Cardiac septum (tissue), 1 donor: ENCODE measurements at regions not wholly inside any gene's neighbourhood (a gene's known extent, or its start where the extent isn't known, plus 50 kb on each side); places are given as distances from the start of the nearest gene placed in this dataset.
"Not testable (repeated sequence)": the region's sequence is repeated elsewhere in the genome, so short reads cannot be mapped to it uniquely, and the experiment has no call there.

Experiments used
- DNase-seq: peaks from one replicate; pipeline ENCODE4 v3.0.0-alpha.2; 2020; ENCODE audit warnings: low spot score
- intact Hi-C: fragments of 100-400 bp; cut with DNase I; formaldehyde crosslinking; loops from one replicate; pipeline ENCODE4 v1.14.0; 2022
- donor health status: DM: no; HTN: no; CAD: no.

DNA sequence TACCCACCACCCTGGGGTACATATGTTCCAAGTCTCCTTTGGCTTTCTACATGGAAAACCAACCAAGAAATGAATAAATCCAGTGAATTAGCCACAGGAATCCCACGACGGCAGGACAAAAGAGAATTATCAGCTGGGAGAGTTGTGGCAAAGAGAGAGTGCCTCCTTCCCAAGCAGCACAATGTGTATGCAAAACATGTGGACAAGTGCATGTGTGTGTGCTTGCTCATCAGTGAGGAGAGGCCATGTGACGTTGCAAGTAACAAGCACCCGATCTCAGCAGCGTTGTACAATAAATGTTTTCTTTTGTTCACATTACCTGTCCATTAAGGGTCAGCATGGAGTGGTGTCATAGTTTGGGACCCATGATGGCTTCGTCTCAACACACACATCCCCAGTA is 50.0 kb upstream of the EMX2 start:
- intact Hi-C loops: loop anchor here (10.0 kb wide), 1 partner anchor 932 kb away; no protein-coding TSS in a partner anchor
- no peak for DNase-seq

DNA sequence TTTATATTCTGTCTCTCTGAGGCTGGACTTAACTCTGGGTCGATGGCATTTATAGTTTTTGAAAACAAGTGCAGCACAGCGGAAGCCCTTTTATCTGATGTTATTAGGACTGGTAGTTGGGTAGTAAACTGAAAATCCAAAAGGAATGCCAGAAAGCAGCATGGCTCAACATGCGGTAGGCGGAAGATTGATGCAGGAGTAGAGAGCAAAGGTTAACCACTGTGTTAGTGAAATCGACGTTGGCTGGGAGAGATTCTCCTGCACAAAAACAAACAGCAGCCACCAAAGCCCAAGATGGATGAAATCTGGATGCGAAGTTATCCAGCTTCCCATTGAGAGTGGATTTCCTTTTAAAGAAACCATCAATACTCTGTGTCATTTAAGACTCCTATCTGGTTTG is 54.5 kb upstream of the EMX2 start:
- no peak for DNase-seq
- intact Hi-C loops: no loop called here

DNA sequence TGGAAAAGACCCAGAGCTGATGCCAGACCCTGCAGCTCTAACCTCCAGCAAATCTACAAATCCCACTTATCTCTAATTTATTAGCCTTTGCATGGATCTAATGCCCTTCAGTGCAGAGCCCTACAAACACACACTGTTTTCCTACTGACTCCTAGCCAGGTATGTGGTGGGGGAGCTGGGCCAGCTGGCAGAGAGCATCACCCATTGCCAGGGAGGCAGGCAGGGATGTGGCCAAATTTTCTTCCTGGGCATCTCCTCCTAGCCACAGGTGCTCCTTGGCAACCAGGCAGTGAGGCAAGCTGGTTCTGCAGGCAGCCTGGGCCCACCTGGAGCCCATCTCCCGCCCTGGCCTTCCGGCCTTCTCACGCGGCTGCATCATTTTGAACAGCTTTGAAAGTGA is 55.9 kb upstream of the EMX2 start:
- no peak for DNase-seq
- intact Hi-C loops: no loop called here

DNA sequence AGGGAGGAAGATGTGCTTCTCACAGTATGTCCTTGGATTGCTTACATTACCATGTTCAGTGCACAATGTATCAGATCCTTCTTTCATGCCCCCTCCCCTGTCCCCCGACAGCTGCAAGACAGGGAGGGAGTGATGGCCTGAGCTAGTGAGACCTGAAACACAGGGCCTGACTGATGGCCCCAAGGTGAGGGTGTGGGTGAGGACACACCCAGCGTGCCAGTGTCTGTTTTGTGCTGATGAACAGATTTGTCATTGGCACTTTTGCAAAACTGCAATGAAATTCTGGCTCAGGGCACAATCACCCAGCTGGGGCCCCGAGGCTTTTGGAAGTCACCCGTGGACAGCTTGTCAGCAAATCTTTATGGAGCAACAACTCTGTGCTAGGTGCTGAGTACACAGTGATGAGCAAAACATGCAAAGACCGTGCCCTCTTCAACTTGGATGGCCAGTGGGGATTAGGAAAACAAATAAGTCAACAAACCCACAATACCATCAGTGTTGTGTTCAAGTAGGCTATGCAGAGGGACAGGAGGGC is 59.4 kb upstream of the EMX2 start:
- DNase-seq: no peak
- intact Hi-C loops: no loop called here

DNA sequence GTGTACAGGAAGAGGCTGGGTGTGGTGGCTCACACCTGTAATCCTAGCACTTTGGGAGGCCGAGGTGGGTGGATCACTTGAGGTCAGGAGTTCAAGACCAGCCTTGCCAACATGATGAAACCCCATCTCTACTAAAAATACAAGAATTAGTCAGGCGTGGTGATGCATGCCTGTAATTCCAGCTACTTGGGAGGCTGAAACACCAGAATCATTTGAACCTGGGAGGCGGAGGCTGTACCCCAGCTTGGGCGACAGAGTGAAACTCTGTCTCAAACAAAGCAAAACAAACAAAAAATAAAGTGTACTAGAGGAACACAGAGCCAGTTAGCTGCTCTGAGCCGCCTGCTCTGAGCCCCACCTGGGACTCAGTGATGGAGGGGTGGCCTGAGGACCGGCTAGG is 61.5 kb upstream of the EMX2 start:
- DNase-seq, intact Hi-C loops: not testable (repeated sequence)

DNA sequence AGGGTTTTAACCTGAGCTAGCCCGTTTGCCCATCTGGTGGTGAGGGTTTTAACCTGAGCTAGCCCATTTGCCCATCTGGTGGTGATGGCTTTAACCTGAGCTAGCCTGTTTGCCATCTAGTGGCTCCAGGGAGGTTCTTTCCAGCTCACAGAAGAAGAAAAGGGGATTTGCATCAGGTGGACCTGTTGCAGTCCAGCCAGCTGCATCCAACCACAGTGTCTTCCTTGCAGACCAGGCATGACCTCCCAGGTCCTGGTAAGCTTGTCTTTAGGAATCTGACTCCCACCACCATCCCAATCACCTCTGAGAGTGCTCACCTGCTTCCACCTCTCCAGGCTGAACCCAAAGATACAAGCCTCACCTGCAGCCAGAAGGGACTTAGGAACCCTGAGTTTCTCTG is 62.4 kb upstream of the EMX2 start:
- DNase-seq: no peak
- intact Hi-C loops: no loop called here

DNA sequence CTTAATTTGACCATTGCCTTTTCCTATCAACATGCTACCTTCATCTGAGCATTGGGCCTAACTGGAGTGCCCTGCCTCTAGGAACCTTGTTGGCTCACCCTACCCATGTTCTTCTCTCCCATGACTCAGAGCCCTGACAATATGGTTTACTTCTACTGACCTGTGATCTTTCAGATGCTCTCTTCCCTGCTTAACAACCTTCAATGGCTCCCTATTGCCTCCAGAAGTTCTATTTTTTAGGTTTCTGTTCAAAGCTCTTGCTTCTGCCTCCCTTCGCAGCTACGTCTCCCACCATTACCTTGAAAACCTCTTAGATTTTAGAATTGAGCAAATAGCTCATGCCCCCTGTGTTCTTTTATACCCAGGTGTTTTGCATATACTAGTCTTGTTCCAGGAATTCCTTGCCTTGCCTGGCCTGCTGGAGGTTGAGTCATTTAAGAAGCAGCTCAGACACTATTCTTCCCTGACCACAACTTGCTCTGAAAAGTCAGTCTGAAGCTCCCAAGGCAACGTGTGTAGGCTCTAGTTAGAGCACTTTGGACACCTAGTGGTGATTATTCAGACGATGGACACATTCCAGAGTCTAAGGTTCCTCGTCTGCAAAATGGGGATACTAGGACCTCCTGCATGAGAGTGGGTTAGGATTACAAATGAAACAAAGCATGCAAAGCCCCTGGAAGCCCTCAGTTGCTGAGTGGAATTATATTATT is 64.4 kb upstream of the EMX2 start:
- intact Hi-C loops: no loop called here

DNA sequence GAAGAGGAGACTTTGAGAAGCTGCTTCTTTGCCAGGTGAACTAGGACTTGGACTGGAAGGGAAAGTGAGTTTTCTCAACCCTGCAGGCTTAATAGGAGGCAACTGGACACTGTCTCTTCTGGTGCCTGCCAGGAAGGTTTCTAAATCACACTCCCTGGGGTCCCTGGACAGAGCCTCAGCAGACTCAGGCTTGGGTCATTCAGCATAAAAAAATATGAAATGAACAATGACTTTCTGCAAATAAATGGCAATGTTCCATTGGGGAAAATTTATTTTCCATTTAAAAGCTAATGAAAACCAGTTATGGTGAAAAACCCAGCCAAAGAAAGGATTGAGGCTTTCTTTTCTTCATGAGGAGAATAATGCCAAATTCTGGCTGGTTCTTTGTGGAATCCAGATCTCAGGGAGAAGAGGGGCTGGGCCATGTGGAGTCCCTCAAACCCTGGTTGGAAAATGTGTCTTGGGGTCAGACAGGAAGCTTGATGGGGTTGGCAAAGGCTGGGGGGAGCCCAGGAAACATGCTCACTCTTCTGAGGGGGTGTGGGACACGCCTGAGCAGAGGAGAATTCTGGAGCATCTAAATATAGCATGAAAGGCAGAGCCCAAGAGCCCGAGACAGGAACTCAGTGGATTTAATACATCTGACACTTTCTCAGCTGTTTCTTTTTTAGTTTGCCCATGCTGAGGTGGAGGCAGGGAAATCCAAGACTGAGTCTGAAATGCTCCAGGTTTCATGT is 65.2 kb upstream of the EMX2 start:
- intact Hi-C loops: no loop called here
- DNase-seq: no peak

More for the DNA sequence above, 64.4 kb upstream of the EMX2 start:
- no peak for DNase-seq

DNA sequence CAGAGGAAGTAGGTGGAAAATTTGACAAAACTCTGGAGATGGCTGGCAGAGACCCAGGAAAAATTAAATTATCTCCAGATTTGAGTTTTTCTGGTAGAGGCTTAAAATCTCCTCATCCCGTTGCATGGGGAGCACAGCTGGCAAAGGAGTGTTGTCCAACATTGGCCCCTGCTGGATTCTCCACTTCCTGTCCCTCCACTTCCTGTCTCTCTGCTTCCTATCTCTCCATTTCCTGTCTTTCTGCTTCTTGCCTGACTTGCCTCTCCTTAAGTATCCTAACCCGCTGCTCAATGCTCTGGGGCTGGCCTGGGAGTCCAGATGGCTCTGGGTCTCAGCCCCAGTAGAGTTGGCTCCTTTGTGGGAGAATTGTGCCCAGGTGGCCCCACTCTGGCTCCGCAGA is 65.8 kb upstream of the EMX2 start:
- DNase-seq: peak; percentile 33
- intact Hi-C loops: no loop called here

DNA sequence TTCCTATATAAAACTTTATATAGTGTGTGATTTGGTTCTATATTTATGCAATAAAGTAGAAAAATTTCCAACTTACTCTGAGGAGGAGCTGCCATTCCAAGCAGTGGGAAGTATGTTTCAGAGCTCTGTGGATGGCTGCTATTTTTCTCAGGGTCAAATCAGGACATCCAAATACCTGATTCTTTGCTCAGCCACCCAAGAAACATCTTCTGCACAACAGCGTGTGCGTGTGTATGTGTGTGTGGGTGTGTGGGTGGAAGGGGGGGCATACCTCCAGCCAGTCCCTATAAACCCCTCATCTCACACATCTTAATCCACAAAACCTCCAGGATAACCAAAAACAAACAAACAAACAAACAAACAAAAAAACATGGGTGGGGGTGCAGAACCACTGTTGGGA is 66.3 kb upstream of the EMX2 start:
- intact Hi-C loops: no loop called here
- peak; percentile 12 for DNase-seq

DNA sequence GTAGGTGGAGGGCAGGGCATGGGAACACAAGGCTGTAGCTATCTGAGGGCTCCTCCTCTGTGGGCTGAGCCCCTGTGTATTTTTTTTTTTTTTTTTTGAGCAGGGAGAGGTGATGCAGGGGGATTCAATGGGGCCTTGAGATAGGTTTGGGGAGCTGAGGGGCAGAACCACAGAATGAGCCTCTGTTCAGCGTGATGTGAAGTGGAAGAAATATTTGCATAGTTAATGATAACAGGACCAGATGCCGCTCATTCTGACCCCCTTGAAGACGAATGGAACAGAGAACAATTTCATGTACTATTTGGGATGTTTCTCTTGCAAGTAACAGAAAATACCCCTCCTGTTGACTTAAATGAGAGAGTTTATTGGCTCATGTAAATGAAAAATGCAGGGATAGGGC is 69.7 kb upstream of the EMX2 start:
- DNase-seq: no peak

DNA sequence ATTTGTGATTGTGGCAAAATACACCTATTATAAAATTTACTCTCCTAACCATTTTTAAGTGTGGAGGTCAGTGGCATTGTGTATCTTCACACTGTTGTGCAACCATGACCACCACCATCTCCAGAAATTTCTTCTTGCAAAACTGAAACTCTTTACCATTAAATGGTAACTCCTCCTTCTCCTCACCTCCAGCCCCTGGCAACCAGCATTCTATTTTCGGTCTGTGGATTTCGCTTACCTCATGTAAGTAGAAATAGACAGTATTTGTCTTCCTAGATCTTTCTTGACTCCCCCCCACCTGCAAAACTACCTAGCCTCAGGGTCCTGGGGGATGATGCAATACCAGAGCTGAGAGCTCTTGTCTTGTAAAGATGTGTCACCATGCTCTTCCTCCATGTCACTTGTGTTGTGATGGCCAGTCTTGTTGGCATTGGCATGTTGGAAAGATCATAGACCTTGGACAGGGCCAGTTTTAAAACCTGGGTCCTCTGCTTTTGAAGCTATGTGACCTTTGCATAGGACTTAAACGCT is 71.1 kb upstream of the EMX2 start:
- no peak for DNase-seq
- intact Hi-C loops: no loop called here

More for the DNA sequence above, 69.7 kb upstream of the EMX2 start:
- intact Hi-C loops: no loop called here

DNA sequence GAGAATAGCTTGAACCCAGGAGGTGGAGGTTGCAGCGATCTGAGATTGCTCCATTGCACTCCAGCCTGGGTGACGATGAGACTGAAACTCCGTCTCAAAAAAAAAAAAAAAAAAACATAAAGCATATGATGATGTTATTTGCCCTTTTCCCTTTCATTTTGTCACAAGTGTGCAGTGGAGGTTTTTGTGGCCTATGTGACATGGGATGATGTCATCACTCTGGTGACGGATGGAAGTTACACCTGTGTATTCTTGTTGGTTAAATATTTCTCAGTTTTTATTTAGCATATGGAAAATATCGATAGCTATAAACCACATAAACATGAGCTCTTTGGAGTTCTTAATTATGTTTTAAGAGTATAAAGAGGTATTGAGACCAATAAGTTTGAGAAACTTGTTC is 71.8 kb upstream of the EMX2 start:
- intact Hi-C loops: no loop called here
- DNase-seq: peak; percentile 15

DNA sequence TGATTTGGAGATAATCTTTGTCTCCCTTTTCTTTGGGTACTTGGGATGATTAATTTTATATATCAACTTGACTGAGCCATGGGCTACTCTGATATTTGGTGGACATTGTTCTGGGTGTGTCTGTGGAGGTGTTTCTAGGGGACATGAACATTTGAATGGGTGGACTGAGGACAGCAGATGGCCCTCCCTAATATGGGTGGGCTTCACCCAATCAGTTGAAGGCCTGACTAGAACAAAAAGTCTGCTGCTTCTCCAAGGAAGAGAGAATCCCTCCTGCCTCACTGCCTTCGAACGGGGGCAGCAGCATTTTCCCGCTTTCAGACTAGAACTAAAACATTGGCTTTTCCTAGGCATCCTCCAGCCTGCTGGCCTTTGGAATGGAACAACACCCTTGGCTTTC is 73.9 kb upstream of the EMX2 start:
- DNase-seq: no peak
- intact Hi-C loops: no loop called here

DNA sequence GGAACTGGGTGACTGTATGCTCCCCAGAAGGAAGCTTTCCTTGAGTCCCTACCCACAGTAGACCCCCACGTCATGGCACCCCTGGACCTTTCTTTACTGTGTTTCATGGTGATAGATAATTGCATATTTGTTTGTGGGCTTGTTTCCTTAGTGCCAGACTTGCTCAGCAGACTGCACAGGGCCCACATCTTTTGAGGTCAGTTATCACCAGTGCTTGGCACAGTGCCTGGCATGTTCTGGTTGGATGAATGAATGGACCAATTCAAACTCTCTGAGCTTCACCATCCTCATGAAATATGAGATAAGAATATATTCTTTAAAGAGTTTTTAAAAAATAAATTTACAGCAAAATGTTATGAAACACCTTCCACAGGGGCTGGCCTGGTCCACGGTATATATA is 78.4 kb upstream of the EMX2 start:
- no peak for DNase-seq
- intact Hi-C loops: no loop called here

DNA sequence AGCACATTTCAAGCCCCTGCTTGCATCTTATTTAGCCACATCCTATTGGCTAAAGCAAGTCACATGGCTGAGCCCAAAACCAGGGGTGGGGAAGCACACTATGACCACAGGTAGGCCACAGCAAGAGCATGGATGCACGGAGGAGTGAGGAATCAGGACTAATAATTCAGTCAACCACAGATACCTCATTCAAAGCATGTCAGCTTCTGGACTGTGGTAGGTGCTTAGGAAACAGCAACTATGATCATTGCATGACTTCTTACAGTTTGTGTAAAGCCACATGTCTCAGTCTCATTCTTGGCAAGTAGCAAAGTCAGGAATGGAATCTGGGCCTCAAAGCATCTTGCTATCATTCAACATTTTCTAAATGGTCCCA is 79.0 kb upstream of the EMX2 start:
- DNase-seq: no peak
- intact Hi-C loops: no loop called here

DNA sequence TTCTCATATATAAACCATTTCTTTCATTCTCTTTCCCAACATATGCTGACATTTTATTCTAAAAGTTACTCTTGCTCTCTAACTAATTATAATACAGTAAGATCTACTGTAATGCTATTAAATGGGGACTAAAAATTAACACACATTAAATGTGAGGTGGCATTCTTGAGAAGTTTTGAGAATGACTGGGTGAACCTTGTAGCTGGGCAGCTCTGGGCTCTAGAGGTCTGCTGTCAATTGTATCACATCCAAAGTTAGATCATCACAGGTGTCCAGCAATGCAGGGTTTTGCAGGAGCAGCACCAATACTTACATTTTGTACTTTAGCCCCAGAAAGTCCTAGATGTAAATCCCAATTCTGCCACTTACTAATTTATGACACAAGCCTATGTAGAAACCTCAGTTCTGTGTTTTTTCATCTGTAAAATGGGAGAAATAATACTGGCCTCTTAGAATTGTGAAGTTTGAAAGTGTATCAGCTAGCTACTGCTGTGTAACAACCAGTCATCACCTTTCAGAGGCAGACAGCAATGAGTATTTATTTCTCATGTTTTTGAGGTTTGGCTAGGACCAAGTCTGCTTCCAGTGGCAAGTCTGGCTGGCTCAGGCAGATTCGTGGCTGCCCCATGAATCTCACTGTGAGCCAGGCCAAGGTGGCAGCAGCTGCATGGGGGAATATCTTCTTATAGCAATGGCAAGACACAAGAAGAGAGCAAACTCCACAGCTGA is 79.6 kb upstream of the EMX2 start:
- intact Hi-C loops: no loop called here
- DNase-seq: no peak

DNA sequence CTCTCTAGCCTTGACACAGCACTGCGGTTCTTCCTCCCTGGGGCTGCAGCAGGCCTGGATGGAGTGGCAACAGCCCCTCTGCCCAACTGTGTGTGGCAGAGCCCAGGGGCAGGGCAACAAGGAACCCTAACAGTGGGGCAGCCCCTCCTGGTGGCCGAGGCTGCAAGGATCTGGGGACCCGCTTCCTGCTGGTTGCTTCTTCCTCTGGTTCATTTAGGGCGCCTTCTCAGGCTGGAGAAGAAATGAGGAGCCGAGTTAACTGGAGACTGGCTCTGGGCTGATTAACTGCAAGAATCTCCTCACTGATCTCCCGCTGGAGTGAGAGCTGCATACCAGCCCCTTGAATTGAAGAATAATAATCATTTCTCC is 80.1 kb upstream of the EMX2 start:
- DNase-seq: no peak
- intact Hi-C loops: no loop called here

DNA sequence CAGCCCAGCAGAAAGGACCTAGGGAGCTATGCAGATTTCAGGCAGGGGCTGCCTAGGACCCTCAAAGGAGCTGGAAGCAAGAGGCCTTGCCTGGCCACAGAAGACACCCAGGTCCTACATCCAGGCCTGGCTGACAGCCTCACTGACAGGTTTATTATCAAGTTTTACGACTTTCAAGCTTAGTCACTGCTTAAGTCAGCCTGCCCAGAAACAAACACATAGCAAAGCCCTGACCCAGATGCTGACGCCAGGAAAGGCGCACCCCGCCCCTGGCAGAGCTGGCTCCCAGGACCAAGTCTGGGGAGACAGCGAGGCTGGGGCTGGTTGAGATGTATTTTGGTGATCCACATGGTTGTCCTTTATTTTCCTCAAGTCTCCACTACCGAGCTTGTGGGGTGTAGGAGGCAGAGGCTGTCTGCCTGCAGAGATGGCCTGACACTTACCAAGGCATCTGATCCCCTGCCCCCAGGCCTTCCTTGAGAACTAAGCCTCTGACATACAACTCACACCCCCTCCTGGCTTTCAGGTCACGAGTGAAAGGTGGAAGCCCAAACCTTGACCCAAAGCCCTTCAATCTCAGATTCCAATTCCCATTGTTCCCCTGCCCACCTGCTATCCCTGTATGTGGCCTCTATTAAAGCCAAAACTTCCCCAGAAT is 80.7 kb upstream of the EMX2 start:
- DNase-seq: no peak
- intact Hi-C loops: no loop called here
